HCT116 (cell line): ENCODE measurements at regions not wholly inside any gene's neighbourhood (a gene's known extent, or its start where the extent isn't known, plus 50 kb on each side); places are given as distances from the start of the nearest gene placed in this dataset.

Experiments used
- ATAC-seq: fragments of 200-7000 bp; cut with Tn5 transposase; 2 replicates; pipeline ENCODE4 v1.9.1; 2020; ENCODE audit warnings: mild to moderate bottlenecking, moderate library complexity
- BruUV-seq: library from RNA; stranded (reverse); fragments of 400-500 nt; replicated peaks from 2 replicates; lab custom pipeline; 2021; lab: Mats Ljungman, UMichigan
- CTCF ChIA-PET: fragments of 300-600 bp; sonication (Branson Sonifier 250); formaldehyde crosslinking; loops from one replicate; lab custom pipeline; 2021; ENCODE audit warnings: antibody characterized with exemption; lab: Charles Lee
- POLR2A ChIA-PET: fragments of 300-600, 350-600 bp; sonication (Branson Sonifier 250); formaldehyde crosslinking; loops from one replicate; lab custom pipeline; 2021; ENCODE audit warnings: antibody characterized with exemption; lab: Charles Lee
- RAD21 ChIA-PET, 2 experiments: fragments of 300-600 bp; sonication (Branson Sonifier 250); formaldehyde crosslinking; loops; one replicate each; lab custom pipeline; 2023; ENCODE audit warnings: low total read pairs in 2 of 2; ENCODE audit not compliant: uncharacterized antibody in 2 of 2, unreplicated experiment in 2 of 2, low non-redundant PET in 1 of 2; lab: Charles Lee
- DNase-seq: peaks from one replicate; pipeline ENCODE4 v3.0.0-alpha.2; 2010; ENCODE audit warnings: low read depth, low spot score
- H2AFZ ChIP-seq: fragments of 200-600 bp; shearing (Covaris generic), sonication (generic); 2 replicates; pipeline ENCODE4 v1.6.1; 2017; ENCODE audit warnings: low read depth, mixed run types, mixed read lengths, antibody characterized with exemption, low read length; ENCODE audit not compliant: poor library complexity, severe bottlenecking
- H3K27ac ChIP-seq: 2 replicates; pipeline ENCODE4 v1.5.1; 2012; ENCODE audit warnings: low read depth, low read length
- H3K27me3 ChIP-seq: fragments of 200-600 bp; sonication (generic); 2 replicates; pipeline ENCODE4 v1.6.1; 2016; ENCODE audit warnings: mixed run types, low read length, mixed read lengths; ENCODE audit not compliant: insufficient read depth
- H3K36me3 ChIP-seq, 2 experiments: fragments of 200-500 bp in 1 of 2; fragments of 200-600 bp in 1 of 2; sonication (Bioruptor generic) in 1 of 2; sonication (generic) in 1 of 2; 2 replicates each; pipeline versions ENCODE4 v1.5.1 to v1.6.1; 2014 to 2016; ENCODE audit warnings: low read length in 2 of 2, inconsistent platforms in 1 of 2, mixed read lengths in 1 of 2, mixed run types in 1 of 2; ENCODE audit not compliant: insufficient read depth in 2 of 2, control insufficient read depth in 1 of 2
- H3K4me1 ChIP-seq, 2 experiments: fragments of 200-600 bp in 1 of 2; sonication (generic) in 1 of 2; 2 replicates each; pipeline versions ENCODE4 v1.5.1 to v1.6.1; 2012 to 2017; ENCODE audit warnings: low read length in 2 of 2, inconsistent platforms in 1 of 2, mild to moderate bottlenecking in 1 of 2, mixed read lengths in 1 of 2, mixed run types in 1 of 2, moderate library complexity in 1 of 2; ENCODE audit not compliant: insufficient read depth in 2 of 2, control insufficient read depth in 1 of 2
- H3K4me2 ChIP-seq: fragments of 200-600 bp; sonication (generic); 2 replicates; pipeline ENCODE4 v1.6.1; 2017; ENCODE audit warnings: mixed run types, low read length, mixed read lengths
- H3K4me3 ChIP-seq, 2 experiments: fragments of 200-600 bp in 1 of 2; sonication (generic) in 1 of 2; replicated peaks in 1 of 2; 2 replicates each; pipeline ENCODE4 v1.5.1; 2011 to 2016; ENCODE audit warnings: low read length in 2 of 2, control low read depth in 1 of 2, low read depth in 1 of 2, mild to moderate bottlenecking in 1 of 2, mixed read lengths in 1 of 2, mixed run types in 1 of 2
- H3K79me2 ChIP-seq: fragments of 200-600 bp; sonication (generic); 2 replicates; pipeline ENCODE4 v1.6.1; 2017; ENCODE audit warnings: mild to moderate bottlenecking, mixed run types, low read length, moderate library complexity, mixed read lengths; ENCODE audit not compliant: insufficient read depth
- H3K9ac ChIP-seq: fragments of 200-600 bp; sonication (generic); 2 replicates; pipeline ENCODE4 v1.6.1; 2016; ENCODE audit warnings: low read length, mixed read lengths
- H3K9me2 ChIP-seq: fragments of 200-600 bp; sonication (generic), shearing (Covaris generic); 2 replicates; pipeline ENCODE4 v1.6.1; 2017; ENCODE audit warnings: mixed run types, mild to moderate bottlenecking, moderate library complexity; ENCODE audit not compliant: insufficient read depth
- H3K9me3 ChIP-seq, 2 experiments: fragments of 200-500 bp in 1 of 2; fragments of 200-600 bp in 1 of 2; sonication (Bioruptor generic) in 1 of 2; sonication (generic) in 1 of 2; 2 replicates each; pipeline ENCODE4 v1.6.1; 2014 to 2017; ENCODE audit warnings: low read length in 2 of 2, mixed read lengths in 2 of 2, inconsistent platforms in 1 of 2, low read depth in 1 of 2, mild to moderate bottlenecking in 1 of 2, mixed run types in 1 of 2, moderate library complexity in 1 of 2; ENCODE audit not compliant: control insufficient read depth in 1 of 2, insufficient read depth in 1 of 2
- H4K20me1 ChIP-seq: fragments of 200-600 bp; sonication (generic), shearing (Covaris generic); 2 replicates; pipeline ENCODE4 v1.6.1; 2017; ENCODE audit warnings: mixed run types, mild to moderate bottlenecking, moderate library complexity; ENCODE audit not compliant: insufficient read depth
- CEBPB ChIP-seq: IDR thresholded peaks from 2 replicates; pipeline ENCODE4 v1.6.1; 2012; ENCODE audit warnings: low read depth
- CTCF ChIP-seq, 3 experiments: fragments of 200-600 bp in 1 of 3; sonication (generic) in 1 of 3; IDR thresholded peaks in 2 of 3; conservative IDR thresholded peaks in 1 of 3; 2 replicates each; pipeline ENCODE4 v1.5.1; 2012 to 2017; ENCODE audit warnings: low read depth in 2 of 3, low read length in 2 of 3, antibody characterized with exemption in 1 of 3, borderline replicate concordance in 1 of 3, control low read depth in 1 of 3, mild to moderate bottlenecking in 1 of 3, mixed read lengths in 1 of 3, mixed run types in 1 of 3, moderate library complexity in 1 of 3; ENCODE audit not compliant: insufficient read depth in 1 of 3
- EGR1 ChIP-seq: IDR thresholded peaks from 2 replicates; pipeline ENCODE4 v1.6.1; 2012; ENCODE audit warnings: low read depth
- ELF1 ChIP-seq: IDR thresholded peaks from 2 replicates; pipeline ENCODE4 v1.6.1; 2012; ENCODE audit warnings: low read depth, borderline replicate concordance
- EZH2 ChIP-seq: fragments of 200-600 bp; sonication (generic); IDR thresholded peaks from 2 replicates; pipeline ENCODE4 v1.6.1; 2017; ENCODE audit warnings: antibody characterized with exemption, mixed run types
- EZH2phosphoT487 ChIP-seq: fragments of 200-600 bp; IDR thresholded peaks from 2 replicates; pipeline ENCODE4 v1.6.1; 2018; ENCODE audit warnings: antibody characterized with exemption, borderline replicate concordance
- JUND ChIP-seq: IDR thresholded peaks from 2 replicates; pipeline ENCODE4 v1.6.1; 2012
- MAX ChIP-seq: IDR thresholded peaks from 2 replicates; pipeline ENCODE4 v1.6.1; 2012
- POLR2A ChIP-seq: IDR thresholded peaks from 2 replicates; pipeline ENCODE4 v1.7.0; 2011; ENCODE audit warnings: borderline replicate concordance; ENCODE audit not compliant: insufficient read depth, insufficient read length; ENCODE audit errors: extremely low read depth
- POLR2AphosphoS5 ChIP-seq: IDR thresholded peaks from 2 replicates; pipeline ENCODE4 v1.6.1; 2011; ENCODE audit warnings: mild to moderate bottlenecking, low read depth, low read length, moderate library complexity
- SIN3A ChIP-seq: IDR thresholded peaks from 2 replicates; pipeline ENCODE4 v1.6.1; 2012; ENCODE audit warnings: low read depth
- SRF ChIP-seq: IDR thresholded peaks from 2 replicates; pipeline ENCODE4 v1.6.1; 2012; ENCODE audit warnings: low read depth
- TCF7L2 ChIP-seq: IDR thresholded peaks from 2 replicates; pipeline ENCODE4 v1.7.0; 2011; ENCODE audit warnings: borderline replicate concordance, inconsistent platforms; ENCODE audit not compliant: insufficient read depth, insufficient read length; ENCODE audit errors: extremely low read depth
- YY1 ChIP-seq: IDR thresholded peaks from 2 replicates; pipeline ENCODE4 v1.6.1; 2011; ENCODE audit warnings: low read length, low read depth, moderate library complexity, mild to moderate bottlenecking; ENCODE audit not compliant: insufficient replicate concordance; ENCODE audit errors: extremely low read depth
- ZBTB33 ChIP-seq: IDR thresholded peaks from 2 replicates; pipeline ENCODE4 v1.6.1; 2011; ENCODE audit warnings: mild to moderate bottlenecking, low read length, moderate library complexity; ENCODE audit not compliant: insufficient replicate concordance; ENCODE audit errors: extremely low read depth
- ZFX ChIP-seq: fragments of 450-650 bp; IDR thresholded peaks from 2 replicates; pipeline ENCODE4 v1.6.1; 2017
- ZNF274 ChIP-seq: fragments of 200-500 bp; sonication (Bioruptor generic); IDR thresholded peaks from 2 replicates; pipeline ENCODE4 v1.6.1; 2014; ENCODE audit warnings: mild to moderate bottlenecking, low read depth, low read length, inconsistent platforms
- intact Hi-C: fragments of 100-400 bp; cut with micrococcal nuclease; formaldehyde crosslinking; loops from 2 replicates; pipeline ENCODE4 v1.10.0; 2022

- Histone ChIP-seq H3K27ac (no peak overlapping the region), H3K27me3 (no peaks in the 10 kb centered on the region), H3K36me3 (no peaks in the 10 kb centered on the region), H3K4me2 (no peak overlapping the region), H2AFZ (no peak overlapping the region), H3K9ac (no peak overlapping the region), H3K4me1 (no peaks in the 10 kb centered on the region), H3K9me3 (no peaks in the 10 kb centered on the region; a peak in 1 of 4 replicates), H3K4me3 (no peak overlapping the region), H3K79me2 (no peaks in the 10 kb centered on the region), H3K9me2 (no peaks in the 10 kb centered on the region), H4K20me1 (no peaks in the 10 kb centered on the region)
- intact Hi-C loops, result no loop called here
- CTCF ChIA-PET, result no interaction called here
- RAD21 ChIA-PET, result no interaction called here
- POLR2A ChIA-PET, result no interaction called here
- TF ChIP-seq CEBPB (no peak), CTCF (IDR thresholded peaks at IDR 0.05 in 2 of 3, conservative IDR thresholded peaks at IDR 0.05 in 1 of 3; ENCODE audit: borderline replicate concordance in 1 of 3, insufficient read depth in 1 of 3, low read depth in 2 of 3, low read length in 2 of 3) (no peak), EZH2 (no peak), ELF1 (no peak), JUND (no peak), EGR1 (no peak), YY1 (no peak), TCF7L2 (no peak), ZNF274 (no peak), ZFX (no peak), MAX (no peak), EZH2phosphoT487 (no peak), POLR2A (no peak), ZBTB33 (no peak), SRF (no peak), POLR2AphosphoS5 (no peak), SIN3A (no peak)
- DNase-seq, result no peak
- BruUV-seq, result no TSS peak
- ATAC-seq, result no peak
These were observed 71.2 kb upstream of the NRIP1 start for GRCh38 chr21:15135867-15136629.
